Inferior parietal cortex (tissue), 1 donor: ENCODE measurements at regions not wholly inside any gene's neighbourhood (a gene's known extent, or its start where the extent isn't known, plus 50 kb on each side); places are given as distances from the start of the nearest gene placed in this dataset.
"Not testable (repeated sequence)": the region's sequence is repeated elsewhere in the genome, so short reads cannot be mapped to it uniquely, and the experiment has no call there.

Experiments
- DNase-seq: peaks from one replicate; pipeline ENCODE4 v3.0.0-alpha.2; 2016; ENCODE audit errors: extremely low spot score

- no peak for DNase-seq
Measured at GRCh38 chr4:148550788-148551187, 108.6 kb upstream of the NR3C2 start.

DNA sequence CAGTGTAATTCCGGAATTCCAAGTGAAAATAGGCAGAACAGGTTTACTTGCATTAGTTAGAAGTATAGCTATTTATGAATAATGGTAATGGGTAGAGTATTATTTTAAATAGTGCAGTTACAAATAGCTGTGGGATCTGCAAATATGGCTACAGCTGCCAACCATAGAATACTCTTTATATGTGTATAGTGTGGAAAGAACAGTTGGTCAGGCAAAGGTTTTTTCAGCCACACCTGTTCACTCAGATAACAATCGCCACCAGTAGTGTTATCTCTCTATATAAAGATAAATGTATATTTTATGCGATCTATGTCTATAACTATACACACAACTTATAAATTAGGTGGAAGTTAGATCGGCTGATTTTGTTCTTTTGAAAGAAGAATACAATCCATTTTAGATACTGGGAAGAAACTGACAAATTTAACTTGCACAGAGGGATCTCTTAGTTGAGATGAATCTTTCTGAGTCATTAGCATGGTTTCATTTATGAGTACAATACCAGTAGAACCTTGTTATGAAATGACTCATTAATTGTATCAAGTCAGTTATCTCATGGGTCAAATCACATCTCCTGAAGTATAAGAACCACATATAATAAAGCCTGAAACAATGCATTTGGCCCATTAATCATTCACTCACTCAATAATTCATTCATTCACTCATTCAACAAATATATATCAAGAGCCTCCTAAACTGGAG, 100.9 kb upstream of the NR3C2 start:
- DNase-seq = no peak

DNA sequence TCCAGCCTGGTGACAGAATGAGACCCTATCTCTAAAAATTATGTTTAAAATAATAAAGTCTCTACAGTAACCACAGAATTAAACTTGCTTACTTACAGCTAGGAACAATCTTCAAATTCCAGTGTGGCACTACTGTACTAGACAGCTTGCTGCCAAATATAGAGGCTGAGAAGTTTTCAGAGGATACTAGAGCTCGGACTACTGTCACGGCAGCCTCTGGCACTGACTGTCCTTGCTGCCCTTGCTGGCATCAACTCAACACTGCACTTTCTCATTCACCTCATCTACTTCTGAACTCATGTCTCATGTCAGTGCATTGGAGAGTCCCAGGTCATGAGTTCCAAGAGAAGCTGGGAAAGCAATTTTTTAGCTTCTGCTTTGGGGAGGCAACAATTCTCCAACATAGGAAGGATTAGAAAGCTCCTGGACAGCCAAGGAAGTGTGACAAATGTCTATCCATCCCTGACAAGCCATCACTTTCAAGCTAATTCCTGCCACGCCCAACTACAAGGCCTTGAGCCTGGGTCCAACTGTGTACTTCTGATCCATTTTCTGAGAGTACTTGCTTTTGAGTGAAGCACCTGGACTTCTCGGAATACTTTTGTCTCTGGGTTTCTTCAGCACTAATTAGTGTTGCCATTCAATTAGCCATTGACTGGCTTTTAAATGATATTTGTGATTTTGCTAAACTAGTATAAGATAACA, 98.6 kb upstream of the NR3C2 start:
- DNase-seq = no peak

- no peak for DNase-seq
Measured at GRCh38 chr4:148539387-148539786, 97.2 kb upstream of the NR3C2 start.

DNA sequence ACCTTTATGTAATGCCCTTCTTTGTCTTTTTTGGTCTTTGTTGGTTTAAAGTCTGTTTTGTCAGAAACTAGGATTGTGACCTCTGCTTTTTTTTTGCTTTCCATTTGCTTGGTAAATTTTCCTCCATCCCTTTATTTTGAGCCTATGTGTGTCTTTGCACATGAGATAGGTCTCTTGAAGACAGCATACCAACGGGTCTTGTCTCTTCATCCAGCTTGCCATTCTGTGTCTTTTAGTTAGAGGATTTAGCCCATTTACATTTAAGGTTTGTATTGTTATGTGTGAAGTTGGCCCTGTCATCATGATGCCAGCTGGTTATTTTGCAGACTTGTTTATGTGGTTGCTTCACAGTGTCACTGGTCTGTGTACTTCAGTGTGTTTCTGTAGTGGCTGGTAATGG, 91.6 kb upstream of the NR3C2 start:
- DNase-seq = not testable (repeated sequence)

DNA sequence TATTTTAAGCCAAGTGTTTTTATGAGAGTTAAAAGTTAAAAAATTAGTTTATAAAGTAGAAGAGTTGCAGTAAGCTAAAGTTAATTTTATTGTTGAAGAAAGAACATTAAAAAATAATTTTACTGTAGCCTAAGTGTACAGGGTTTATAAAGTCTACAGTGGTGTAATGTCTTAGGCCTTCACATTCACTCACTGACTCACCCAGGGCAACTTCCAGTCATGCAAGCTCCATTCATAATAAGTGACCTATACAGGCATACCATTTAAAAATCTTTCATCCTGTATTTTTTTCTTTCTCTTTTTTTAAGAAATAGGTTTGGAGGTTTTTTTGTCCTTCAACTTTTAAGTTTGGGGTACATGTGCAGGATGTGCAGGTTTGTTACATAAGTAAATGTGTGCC, 87.9 kb upstream of the NR3C2 start:
- DNase-seq = no peak

- no peak for DNase-seq
Measured at GRCh38 chr4:148527571-148527970, 85.4 kb upstream of the NR3C2 start.

DNA sequence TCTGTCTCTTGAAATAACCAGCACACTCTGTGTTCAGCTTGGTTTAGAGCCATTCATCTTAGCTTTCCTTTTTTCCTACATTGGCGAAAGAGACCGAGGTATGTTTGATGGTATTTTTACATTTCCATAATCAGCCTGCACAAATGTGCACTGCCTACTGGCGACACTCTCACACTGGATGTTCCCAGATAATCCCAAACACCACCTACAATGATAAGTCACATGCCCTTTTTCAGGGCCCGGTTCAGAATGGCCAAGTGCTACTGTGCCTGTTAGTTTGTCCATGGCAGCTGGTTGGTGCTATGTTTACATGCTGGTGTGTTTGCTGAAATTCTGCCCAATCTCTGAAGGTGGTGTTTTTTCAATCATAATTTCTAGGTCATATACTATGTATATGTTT, 80.8 kb upstream of the NR3C2 start:
- DNase-seq = peak; percentile 3

DNA sequence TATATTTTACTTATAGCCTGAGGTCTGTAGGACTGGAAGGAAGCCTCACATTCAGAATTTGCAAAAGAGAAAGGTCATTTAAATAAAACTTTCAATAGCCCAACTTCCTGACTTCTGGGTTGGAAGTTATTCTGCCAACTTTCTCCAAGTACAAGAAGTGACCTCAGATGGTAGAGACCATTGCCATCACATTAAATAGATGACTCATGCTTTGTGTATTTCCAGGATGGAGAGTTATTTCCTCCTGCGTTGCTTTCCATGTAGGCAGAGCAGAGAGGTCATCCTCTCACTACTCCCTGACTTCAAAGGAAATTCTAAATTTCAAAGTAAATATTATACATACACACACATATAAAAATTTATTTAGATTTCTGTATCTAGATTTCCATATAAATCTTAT, 73.0 kb upstream of the NR3C2 start:
- DNase-seq = no peak

DNA sequence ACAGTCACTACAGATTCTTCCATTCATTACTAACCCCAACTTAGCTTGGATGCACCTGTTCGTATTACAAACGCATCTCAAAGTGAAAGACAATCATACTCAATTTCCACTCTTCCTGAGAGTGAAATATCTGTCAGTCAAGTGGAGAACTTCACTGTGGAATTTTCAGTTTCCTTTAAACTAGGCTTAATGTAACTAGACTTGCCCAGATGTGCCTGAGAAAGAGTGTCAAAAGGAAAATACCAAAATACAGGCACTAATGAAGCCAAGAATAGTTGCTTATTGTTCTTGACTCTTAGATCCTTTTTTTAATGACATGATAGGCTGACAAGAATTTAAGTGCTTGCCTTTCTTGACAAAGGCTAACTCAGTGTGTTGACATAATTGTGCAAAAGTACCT, 72.4 kb upstream of the NR3C2 start:
- no peak for DNase-seq

- no peak for DNase-seq
Measured at GRCh38 chr4:148514041-148514440, 71.8 kb upstream of the NR3C2 start.

DNA sequence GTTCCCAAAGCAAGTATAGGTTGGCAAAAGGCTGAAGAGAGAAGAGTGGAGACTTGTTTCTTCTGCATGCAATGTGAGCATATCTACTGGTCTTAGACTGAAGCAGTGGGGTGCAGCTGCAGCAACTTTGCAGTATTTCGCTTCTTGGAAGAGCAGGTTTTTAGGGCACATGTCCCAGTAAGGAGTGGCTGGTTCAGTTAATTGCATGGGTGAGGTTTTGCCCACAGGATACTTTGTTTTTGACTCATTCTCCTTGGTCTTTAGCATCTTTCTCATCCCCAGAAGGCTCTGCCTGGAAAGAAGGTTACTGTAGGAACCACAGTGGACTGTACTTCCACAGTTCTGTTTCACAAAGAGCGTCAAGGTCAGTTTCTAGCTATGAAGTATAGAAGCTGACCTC, 68.0 kb upstream of the NR3C2 start:
- DNase-seq = no peak

GRCh38 chr4:148503681-148504080, 61.5 kb upstream of the NR3C2 start:
- no peak for DNase-seq

GRCh38 chr4:148497258-148497657, 55.0 kb upstream of the NR3C2 start:
- no peak for DNase-seq

DNA sequence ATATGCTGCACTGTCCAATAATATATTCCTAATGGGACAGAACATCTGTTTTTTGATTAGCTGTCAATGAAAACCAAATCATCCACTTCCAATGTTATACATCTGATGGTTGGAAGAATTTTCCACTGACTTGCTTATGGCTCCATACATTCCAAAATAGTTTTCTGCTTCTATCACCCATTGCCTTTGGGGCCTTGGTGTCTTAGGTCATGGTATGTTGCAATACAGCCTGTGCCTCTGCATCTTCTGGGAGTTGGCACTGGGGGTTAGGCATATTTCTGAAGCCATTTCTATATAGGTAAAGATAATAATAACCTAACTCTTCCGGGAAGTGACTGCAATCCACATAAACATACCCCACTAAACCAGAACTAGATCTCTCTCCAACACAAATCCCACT, 53.2 kb upstream of the NR3C2 start:
- DNase-seq = no peak
